Hematopoietic multipotent progenitor cell treated with erythropoietin and hydrocortisone succinate and interleukin-3 and kit ligand, for 17 days (in vitro differentiated cells): ENCODE measurements at regions not wholly inside any gene's neighbourhood (a gene's known extent, or its start where the extent isn't known, plus 50 kb on each side); places are given as distances from the start of the nearest gene placed in this dataset.

Source experiments
- DNase-seq: peaks from one replicate; pipeline ENCODE4 v3.0.0-alpha.2; 2015; ENCODE audit warnings: low spot score

- DNase-seq: no peak
These were observed 91.7 kb upstream of the MYL2 start for GRCh38 chr12:111011999-111012600.

GRCh38 chr12:111010916-111011657, 90.7 kb upstream of the MYL2 start:
- no peak for DNase-seq

GRCh38 chr12:111010061-111010460, 89.7 kb upstream of the MYL2 start:
- no peak for DNase-seq

GRCh38 chr12:111006621-111007020, 86.2 kb upstream of the MYL2 start:
- DNase-seq: no peak

- no peak for DNase-seq
These were observed 78.6 kb upstream of the MYL2 start for GRCh38 chr12:110998971-110999370.

GRCh38 chr12:110998165-110998564, 77.8 kb upstream of the MYL2 start:
- DNase-seq: no peak

- DNase-seq: no peak
These were observed 76.0 kb upstream of the MYL2 start for GRCh38 chr12:110996415-110996814.

GRCh38 chr12:110995615-110996014, 75.2 kb upstream of the MYL2 start:
- no peak for DNase-seq

GRCh38 chr12:110995016-110995415, 74.6 kb upstream of the MYL2 start:
- no peak for DNase-seq

- no peak for DNase-seq
These were observed 73.1 kb upstream of the MYL2 start for GRCh38 chr12:110993434-110993833.

- no peak for DNase-seq
These were observed 72.5 kb upstream of the MYL2 start for GRCh38 chr12:110992909-110993308.

GRCh38 chr12:110983811-110984210, 63.4 kb upstream of the MYL2 start:
- no peak for DNase-seq

GRCh38 chr12:110972866-110973265, 52.5 kb upstream of the MYL2 start:
- no peak for DNase-seq

- DNase-seq: no peak
These were observed 51.6 kb upstream of the MYL2 start for GRCh38 chr12:110971936-110972335.

GRCh38 chr12:110971189-110971920, 51.0 kb upstream of the MYL2 start:
- DNase-seq: no peak
